HG03520 (cell line): ENCODE measurements at regions not wholly inside any gene's neighbourhood (a gene's known extent, or its start where the extent isn't known, plus 50 kb on each side); places are given as distances from the start of the nearest gene placed in this dataset.
"Not testable (repeated sequence)": the region's sequence is repeated elsewhere in the genome, so short reads cannot be mapped to it uniquely, and the experiment has no call there.

Experiments used
- ATAC-seq: cut with Tn5 transposase; IDR thresholded peaks from one replicate; pipeline ENCODE4 v1.9.1; 2021; ENCODE audit warnings: mild to moderate bottlenecking, moderate library complexity; ENCODE audit not compliant: unreplicated experiment

- ATAC-seq = no peak
Observed at GRCh38 chr4:188989371-188989770, 850.1 kb downstream of the TRIML1 start.

- ATAC-seq = no peak
Observed at GRCh38 chr4:188992706-188993105, 853.5 kb downstream of the TRIML1 start.

- no peak for ATAC-seq
Observed at GRCh38 chr4:188993871-188994270, 854.6 kb downstream of the TRIML1 start.

GRCh38 chr4:189001283-189001970 is 862.2 kb downstream of the TRIML1 start:
- ATAC-seq = no peak

- no peak for ATAC-seq
Observed at GRCh38 chr4:189001971-189002450, 862.8 kb downstream of the TRIML1 start.

- ATAC-seq = no peak
Observed at GRCh38 chr4:189002475-189002874, 863.2 kb downstream of the TRIML1 start.

GRCh38 chr4:189010452-189011217 is 871.4 kb downstream of the TRIML1 start:
- ATAC-seq = not testable (repeated sequence)

GRCh38 chr4:189021831-189022230 is 882.6 kb downstream of the TRIML1 start:
- no peak for ATAC-seq

- no peak for ATAC-seq
Observed at GRCh38 chr4:189022440-189023035, 883.3 kb downstream of the TRIML1 start.

GRCh38 chr4:189029976-189030504 is 890.8 kb downstream of the TRIML1 start:
- no peak for ATAC-seq

- no peak for ATAC-seq
Observed at GRCh38 chr4:189032606-189033338, 893.5 kb downstream of the TRIML1 start.

GRCh38 chr4:189033801-189034347 is 894.6 kb downstream of the TRIML1 start:
- no peak for ATAC-seq

- no peak for ATAC-seq
Observed at GRCh38 chr4:189035091-189035490, 895.9 kb downstream of the TRIML1 start.

GRCh38 chr4:189035654-189036053 is 896.4 kb downstream of the TRIML1 start:
- no peak for ATAC-seq

GRCh38 chr4:189036906-189037305 is 897.7 kb downstream of the TRIML1 start:
- no peak for ATAC-seq

GRCh38 chr4:189046642-189047041 is 894.0 kb upstream of the FRG1 start:
- ATAC-seq = no peak

- ATAC-seq = no peak
Observed at GRCh38 chr4:189048119-189048518, 892.6 kb upstream of the FRG1 start.

GRCh38 chr4:189049682-189050081 is 891.0 kb upstream of the FRG1 start:
- ATAC-seq = no peak

GRCh38 chr4:189050643-189051042 is 890.0 kb upstream of the FRG1 start:
- ATAC-seq = no peak

GRCh38 chr4:189053621-189054020 is 887.1 kb upstream of the FRG1 start:
- ATAC-seq = no peak

GRCh38 chr4:189060104-189060503 is 880.6 kb upstream of the FRG1 start:
- no peak for ATAC-seq
